Right atrium auricular region (tissue), 2 donors: ENCODE measurements at regions not wholly inside any gene's neighbourhood (a gene's known extent, or its start where the extent isn't known, plus 50 kb on each side); places are given as distances from the start of the nearest gene placed in this dataset.

Experiments used
- DNase-seq: peaks from one replicate; pipeline ENCODE4 v3.0.0-alpha.2; 2019; ENCODE audit warnings: low spot score
- H3K27ac ChIP-seq, 2 donors: fragments of 200-600 bp; sonication (generic); 1 replicate in 1 of 2; 2 replicates in 1 of 2; pipeline ENCODE4 v1.5.1; 2016 to 2019
- H3K27me3 ChIP-seq, 2 donors: fragments of 200-600 bp; sonication (generic); one replicate each; pipeline versions ENCODE4 v1.5.1 to v1.6.0; 2017 to 2019
- H3K36me3 ChIP-seq: fragments of 200-600 bp; sonication (generic); one replicate; pipeline ENCODE4 v1.5.1; 2016
- H3K4me1 ChIP-seq, 2 donors: fragments of 200-600 bp; sonication (generic); one replicate each; pipeline versions ENCODE4 v1.5.1 to v1.6.0; 2017 to 2019
- H3K4me3 ChIP-seq, 2 donors: fragments of 200-600 bp; sonication (generic); 1 replicate in 1 of 2; 2 replicates in 1 of 2; pipeline ENCODE4 v1.5.1; 2017 to 2019; ENCODE audit warnings: mild to moderate bottlenecking in 1 of 2, moderate library complexity in 1 of 2
- H3K9me3 ChIP-seq, 2 donors: fragments of 200-600 bp; sonication (generic); one replicate each; pipeline ENCODE4 v1.5.1; 2019
- CTCF ChIP-seq, 2 donors: fragments of 200-600 bp; sonication (generic); IDR thresholded peaks; one replicate each; pipeline ENCODE4 v1.5.1; 2019; ENCODE audit warnings: antibody characterized with exemption in 2 of 2

GRCh38 chr3:193842832-193843473 is 249.9 kb downstream of the OPA1 start:
- Histone ChIP-seq H3K36me3 (no peaks in the 10 kb centered on the region), H3K4me1 (no peaks in the 10 kb centered on the region), H3K4me3 (no peak overlapping the region), H3K27me3 (no peaks in the 10 kb centered on the region), H3K27ac (no peak overlapping the region), H3K9me3 (no peaks in the 10 kb centered on the region)
- DNase-seq: peak; percentile 30
- TF ChIP-seq CTCF (IDR thresholded peaks at IDR 0.05): no peak

GRCh38 chr3:193843474-193844301 is 250.7 kb downstream of the OPA1 start:
- H3K4me3 ChIP-seq: no peak overlapping the region
- H3K9me3 ChIP-seq: no peaks in the 10 kb centered on the region
- H3K27me3 ChIP-seq: no peaks in the 10 kb centered on the region
- H3K36me3 ChIP-seq: no peaks in the 10 kb centered on the region
- no peaks in the 10 kb centered on the region for H3K4me1 ChIP-seq
- H3K27ac ChIP-seq: no peak overlapping the region
- peak; percentile 21 for DNase-seq
- no peak for TF ChIP-seq CTCF (IDR thresholded peaks at IDR 0.05)

GRCh38 chr3:193844472-193844871 is 251.5 kb downstream of the OPA1 start:
- Histone ChIP-seq H3K4me3 (no peak overlapping the region), H3K4me1 (no peaks in the 10 kb centered on the region), H3K36me3 (no peaks in the 10 kb centered on the region), H3K9me3 (no peaks in the 10 kb centered on the region), H3K27ac (no peak overlapping the region), H3K27me3 (no peaks in the 10 kb centered on the region)
- no peak for TF ChIP-seq CTCF (IDR thresholded peaks at IDR 0.05)
- no peak for DNase-seq

- no peaks in the 10 kb centered on the region for H3K4me1 ChIP-seq
- TF ChIP-seq CTCF (IDR thresholded peaks at IDR 0.05): no peak
- H3K36me3 ChIP-seq: no peaks in the 10 kb centered on the region
- no peak overlapping the region for H3K4me3 ChIP-seq
- H3K27ac ChIP-seq: no peak overlapping the region
- no peak for DNase-seq
- no peaks in the 10 kb centered on the region for H3K9me3 ChIP-seq
- H3K27me3 ChIP-seq: no peaks in the 10 kb centered on the region
Observed at GRCh38 chr3:193845144-193845543, 252.1 kb downstream of the OPA1 start.

- Histone ChIP-seq H3K36me3 (no peaks in the 10 kb centered on the region), H3K9me3 (no peaks in the 10 kb centered on the region), H3K4me3 (no peak overlapping the region), H3K4me1 (peaks cover 0 to 5% of the 10 kb centered on the region in 2 donors), H3K27ac (no peak overlapping the region), H3K27me3 (no peaks in the 10 kb centered on the region)
- no peak for TF ChIP-seq CTCF (IDR thresholded peaks at IDR 0.05)
- DNase-seq: no peak
Observed at GRCh38 chr3:193846569-193846968, 253.6 kb downstream of the OPA1 start.
